ENCODE measurements at regions not wholly inside any gene's neighbourhood (a gene's known extent, or its start where the extent isn't known, plus 50 kb on each side); places are given as distances from the start of the nearest gene placed in this dataset.
A peak's percentile ranks its signal among the peaks of the same experiment; 100 is the strongest.

DNA sequence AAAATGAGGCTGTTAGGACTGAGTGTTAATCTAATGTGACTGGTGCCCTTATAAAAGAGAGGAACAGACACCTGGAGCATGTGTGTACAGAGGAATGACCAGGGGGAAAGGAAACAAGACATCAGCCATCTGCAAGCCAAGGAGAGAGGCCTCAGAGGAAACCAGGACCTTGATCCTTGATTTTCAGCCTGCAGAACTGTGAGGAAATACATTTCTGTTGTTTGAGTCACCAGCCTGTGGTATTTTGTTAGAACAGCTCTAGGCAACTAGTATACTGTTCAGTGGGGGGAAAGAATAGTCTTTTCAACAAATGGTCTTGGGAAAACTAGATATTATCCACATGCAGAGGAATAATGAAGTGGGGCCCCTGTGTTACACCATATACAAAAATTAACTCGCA is 80.6 kb downstream of the CCR1 start:
- TF ChIP-seq, protein P1, sequence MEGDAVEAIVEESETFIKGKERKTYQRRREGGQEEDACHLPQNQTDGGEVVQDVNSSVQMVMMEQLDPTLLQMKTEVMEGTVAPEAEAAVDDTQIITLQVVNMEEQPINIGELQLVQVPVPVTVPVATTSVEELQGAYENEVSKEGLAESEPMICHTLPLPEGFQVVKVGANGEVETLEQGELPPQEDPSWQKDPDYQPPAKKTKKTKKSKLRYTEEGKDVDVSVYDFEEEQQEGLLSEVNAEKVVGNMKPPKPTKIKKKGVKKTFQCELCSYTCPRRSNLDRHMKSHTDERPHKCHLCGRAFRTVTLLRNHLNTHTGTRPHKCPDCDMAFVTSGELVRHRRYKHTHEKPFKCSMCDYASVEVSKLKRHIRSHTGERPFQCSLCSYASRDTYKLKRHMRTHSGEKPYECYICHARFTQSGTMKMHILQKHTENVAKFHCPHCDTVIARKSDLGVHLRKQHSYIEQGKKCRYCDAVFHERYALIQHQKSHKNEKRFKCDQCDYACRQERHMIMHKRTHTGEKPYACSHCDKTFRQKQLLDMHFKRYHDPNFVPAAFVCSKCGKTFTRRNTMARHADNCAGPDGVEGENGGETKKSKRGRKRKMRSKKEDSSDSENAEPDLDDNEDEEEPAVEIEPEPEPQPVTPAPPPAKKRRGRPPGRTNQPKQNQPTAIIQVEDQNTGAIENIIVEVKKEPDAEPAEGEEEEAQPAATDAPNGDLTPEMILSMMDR (IDR thresholded peaks at IDR 0.05; ENCODE audit: insufficient read depth, low read length, missing control alignments) = no peak
- H3K4me3 ChIP-seq (ENCODE audit: low read depth, low read length) = no peak overlapping the region
- ChIA-PET POLR2A (no interaction called here), CTCF (no interaction called here)
- peak; percentile 62 for DNase-seq (ENCODE audit: low read depth, low spot score)

DNA sequence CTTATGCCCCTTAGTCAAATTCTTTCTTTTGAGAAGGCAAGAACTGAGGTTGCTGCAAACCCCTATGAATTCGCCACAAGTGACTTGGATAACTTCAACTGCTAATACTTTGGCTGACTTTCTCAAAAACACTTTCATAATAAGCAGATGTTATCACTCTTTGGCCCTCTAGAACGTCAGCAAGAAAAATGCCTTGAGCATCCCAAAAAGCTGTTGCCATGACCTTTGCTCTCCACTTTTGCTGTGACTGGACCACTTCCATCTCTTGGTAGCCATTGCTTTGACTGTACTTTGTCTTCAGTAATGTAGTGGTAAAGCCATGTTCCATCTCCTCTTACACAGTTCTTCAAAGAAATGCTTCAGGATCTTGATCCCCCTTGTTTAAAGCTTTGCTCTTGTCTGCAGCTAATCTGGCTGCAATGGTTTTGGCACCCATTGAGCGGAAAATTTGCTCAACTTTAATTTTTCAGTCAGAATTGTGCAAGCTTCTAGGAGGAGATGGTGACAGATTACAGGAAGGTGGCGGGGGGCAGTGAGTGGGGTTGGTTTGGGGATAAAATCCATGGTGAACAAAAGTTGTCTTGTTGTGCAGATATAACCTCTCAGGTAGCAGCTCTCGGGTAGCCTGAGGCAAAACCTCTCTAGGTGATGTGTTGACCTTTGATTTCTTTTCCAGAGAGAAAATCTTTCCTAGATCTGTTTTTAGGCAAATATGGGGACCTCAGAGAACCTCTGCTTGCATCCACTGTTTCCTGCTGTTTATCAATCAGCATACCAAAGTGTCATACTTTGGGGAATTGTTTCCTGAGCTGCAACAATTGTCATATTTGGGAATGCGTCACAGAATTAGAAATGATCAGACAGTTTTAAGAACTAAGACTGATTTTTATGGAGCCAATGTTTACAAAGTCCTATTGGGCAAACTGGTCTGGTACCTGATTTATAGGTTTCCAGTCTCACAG is 83.6 kb downstream of the CCR1 start:
- H3K4me3 ChIP-seq (ENCODE audit: low read depth, low read length) = no peak overlapping the region
- no peak for DNase-seq (ENCODE audit: low read depth, low spot score)
- ChIA-PET CTCF (no interaction called here), POLR2A (no interaction called here)
- TF ChIP-seq, protein P1 (IDR thresholded peaks at IDR 0.05; ENCODE audit: insufficient read depth, low read length, missing control alignments) = no peak

DNA sequence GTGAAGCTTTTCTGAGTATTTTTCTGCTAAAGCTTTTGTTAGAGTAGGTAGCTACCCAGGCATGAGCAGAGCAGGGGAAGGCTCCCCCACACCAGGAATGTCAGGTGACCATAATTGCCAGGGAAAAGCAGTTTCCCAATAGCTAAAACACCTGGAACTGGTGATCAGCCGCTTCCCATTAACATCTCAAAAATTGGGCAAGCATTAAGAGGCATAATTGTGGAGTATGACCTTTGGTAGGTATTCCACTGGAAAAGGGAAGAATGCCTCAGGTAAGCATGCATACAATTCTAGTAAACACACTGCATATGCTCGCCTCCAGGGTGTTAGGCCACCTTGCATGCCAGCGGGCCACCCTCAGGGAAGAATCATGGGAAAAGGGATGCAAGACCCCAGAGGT is 84.5 kb downstream of the CCR1 start:
- POLR2A ChIA-PET = no interaction called here
- TF ChIP-seq, protein P1 (IDR thresholded peaks at IDR 0.05; ENCODE audit: insufficient read depth, low read length, missing control alignments) = no peak
- DNase-seq (ENCODE audit: low read depth, low spot score) = no peak
- CTCF ChIA-PET = no interaction called here
- H3K4me3 ChIP-seq (ENCODE audit: low read depth, low read length) = no peak overlapping the region

DNA sequence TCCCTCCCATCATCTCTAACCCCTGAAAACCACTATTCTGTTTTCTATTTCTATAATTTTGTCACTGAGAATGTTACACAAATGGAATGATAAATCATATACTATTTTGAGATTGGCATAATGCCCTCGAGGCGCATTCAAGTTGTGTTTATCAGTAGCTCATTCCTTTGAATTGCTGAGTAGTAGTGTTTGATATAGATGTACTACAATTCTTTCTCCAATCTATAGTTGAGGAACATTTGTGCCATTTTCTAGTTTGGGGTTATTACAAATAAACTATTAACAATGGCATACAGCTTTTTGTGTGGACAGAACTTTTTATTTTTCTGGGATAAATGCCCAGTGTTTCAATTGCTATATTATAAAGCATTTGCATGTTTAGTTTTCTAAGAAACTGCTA is 86.0 kb downstream of the CCR1 start:
- ChIA-PET CTCF (no interaction called here), POLR2A (no interaction called here)
- TF ChIP-seq, protein P1 (IDR thresholded peaks at IDR 0.05; ENCODE audit: insufficient read depth, low read length, missing control alignments) = no peak
- DNase-seq (ENCODE audit: low read depth, low spot score) = no peak
- H3K4me3 ChIP-seq (ENCODE audit: low read depth, low read length) = no peak overlapping the region

DNA sequence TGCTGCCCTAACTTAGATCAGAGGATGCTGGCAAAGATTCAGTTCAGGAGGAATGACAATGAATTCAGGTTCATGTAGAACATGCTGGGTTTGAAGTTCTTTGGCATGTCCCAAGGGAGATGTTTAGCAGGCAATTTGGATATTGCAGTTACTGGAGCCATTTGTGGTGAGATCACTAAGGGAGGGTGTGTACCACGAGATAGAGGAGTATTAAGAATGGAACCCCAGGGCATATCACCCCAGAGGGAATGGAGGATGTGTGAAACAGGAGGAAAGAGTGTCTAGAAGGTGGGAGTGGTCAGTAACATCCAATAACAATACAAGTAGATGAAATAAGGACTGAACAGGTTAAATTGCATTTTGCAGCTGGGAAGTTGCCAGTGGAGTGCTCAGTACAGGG is 87.1 kb downstream of the CCR1 start:
- ChIA-PET CTCF (no interaction called here), POLR2A (no interaction called here)
- DNase-seq (ENCODE audit: low read depth, low spot score) = no peak
- TF ChIP-seq, protein P1 (IDR thresholded peaks at IDR 0.05; ENCODE audit: insufficient read depth, low read length, missing control alignments) = no peak
- no peak overlapping the region for H3K4me3 ChIP-seq (ENCODE audit: low read depth, low read length)

DNA sequence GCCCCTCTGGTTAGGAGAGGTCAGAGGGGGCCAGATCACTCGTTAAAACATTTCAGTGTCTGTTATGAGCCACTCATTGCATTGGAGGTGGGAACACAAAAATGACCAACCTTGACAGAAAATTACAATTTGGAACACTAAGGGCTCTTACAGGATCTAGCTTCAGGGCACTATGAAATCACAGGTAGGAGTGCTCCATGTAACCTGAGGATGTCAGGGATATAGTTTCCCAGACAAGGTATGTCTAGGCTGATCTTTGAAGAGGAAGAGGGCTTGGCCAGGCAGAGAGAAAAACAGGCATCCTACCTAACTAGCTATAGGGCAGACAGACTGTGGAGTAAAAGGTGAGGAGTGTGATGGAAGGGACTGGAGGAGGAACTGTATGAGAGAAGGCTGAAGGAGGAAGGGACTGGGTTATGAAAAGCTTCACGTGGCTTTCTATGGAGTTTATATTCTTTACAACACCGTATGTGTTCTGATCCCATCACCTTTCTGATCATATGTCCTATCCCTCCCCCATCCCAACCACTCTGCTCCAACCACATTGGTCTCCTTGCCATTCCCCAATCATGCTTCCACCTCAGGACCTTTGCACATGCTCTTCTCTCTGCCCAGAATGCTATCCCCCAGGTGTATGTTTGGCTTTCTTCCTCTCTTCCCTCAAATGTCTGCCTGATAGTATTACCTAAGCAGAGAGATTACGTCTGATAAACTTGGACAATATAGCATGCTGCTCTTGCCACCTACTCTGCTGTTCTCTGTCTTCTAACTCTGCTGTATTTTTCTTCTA is 88.2 kb downstream of the CCR1 start:
- no peak overlapping the region for H3K4me3 ChIP-seq (ENCODE audit: low read depth, low read length)
- POLR2A ChIA-PET = no interaction called here
- CTCF ChIA-PET = no interaction called here
- TF ChIP-seq, protein P1 (IDR thresholded peaks at IDR 0.05; ENCODE audit: insufficient read depth, low read length, missing control alignments) = no peak
- DNase-seq (ENCODE audit: low read depth, low spot score) = no peak
